ENCODE measurements at regions not wholly inside any gene's neighbourhood (a gene's known extent, or its start where the extent isn't known, plus 50 kb on each side); places are given as distances from the start of the nearest gene placed in this dataset.

GRCh38 chr17:63150994-63151464 is 185.0 kb downstream of the TANC2 start:
- no peak for TF ChIP-seq CTCF (IDR thresholded peaks at IDR 0.05)
- TF ChIP-seq ESRRA (CRISPR knock-in tag; IDR thresholded peaks at IDR 0.05; ENCODE audit: borderline replicate concordance) = no peak
- no peak for TF ChIP-seq E2F1 (CRISPR knock-in tag; IDR thresholded peaks at IDR 0.05)
- TF ChIP-seq MAX (CRISPR knock-in tag; IDR thresholded peaks at IDR 0.05) = no peak
- no peak for TF ChIP-seq AR (CRISPR knock-in tag; IDR thresholded peaks at IDR 0.05)
- TF ChIP-seq IRF2 (CRISPR knock-in tag; IDR thresholded peaks at IDR 0.05; ENCODE audit: borderline replicate concordance, low read depth) = no peak

Measured in WTC11 (cell line).